Neural progenitor cell (in vitro differentiated cells): ENCODE measurements at regions not wholly inside any gene's neighbourhood (a gene's known extent, or its start where the extent isn't known, plus 50 kb on each side); places are given as distances from the start of the nearest gene placed in this dataset.

Experiments used
- EZH2 ChIP-seq: fragments of 200-600 bp; sonication (generic); IDR thresholded peaks from 2 replicates; pipeline ENCODE4 v1.6.1; 2017; ENCODE audit warnings: antibody characterized with exemption, mild to moderate bottlenecking, moderate library complexity
- EZH2phosphoT487 ChIP-seq: fragments of 200-600 bp; sonication (generic); IDR thresholded peaks from 2 replicates; pipeline ENCODE4 v1.6.1; 2017; ENCODE audit warnings: antibody characterized with exemption
- TF ChIP-seq, protein P1 (sequence below): fragments of 200-600 bp; sonication (generic); IDR thresholded peaks from 2 replicates; pipeline ENCODE4 v1.5.1; 2017; ENCODE audit warnings: antibody characterized with exemption, mild to moderate bottlenecking

DNA sequence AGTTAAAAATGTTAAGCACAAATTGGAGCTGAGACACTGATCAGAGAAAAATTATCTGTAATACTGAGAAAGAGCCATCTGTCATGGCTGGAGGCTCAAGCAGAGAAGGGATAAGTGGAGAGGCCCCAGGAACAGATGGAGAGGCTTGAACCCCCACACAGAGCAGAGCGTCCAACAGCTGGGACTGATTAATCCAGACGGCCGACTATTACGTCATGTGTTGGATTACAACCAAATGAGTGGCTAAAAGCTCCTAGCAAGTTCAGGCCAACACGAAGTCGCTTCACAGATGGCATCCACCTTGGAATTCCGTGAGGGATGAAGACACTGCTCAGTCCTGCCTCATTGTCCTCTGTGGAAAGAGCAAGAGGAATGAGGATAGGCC lies 57.7 kb upstream of the ATXN3L start:
- TF ChIP-seq, protein P1, sequence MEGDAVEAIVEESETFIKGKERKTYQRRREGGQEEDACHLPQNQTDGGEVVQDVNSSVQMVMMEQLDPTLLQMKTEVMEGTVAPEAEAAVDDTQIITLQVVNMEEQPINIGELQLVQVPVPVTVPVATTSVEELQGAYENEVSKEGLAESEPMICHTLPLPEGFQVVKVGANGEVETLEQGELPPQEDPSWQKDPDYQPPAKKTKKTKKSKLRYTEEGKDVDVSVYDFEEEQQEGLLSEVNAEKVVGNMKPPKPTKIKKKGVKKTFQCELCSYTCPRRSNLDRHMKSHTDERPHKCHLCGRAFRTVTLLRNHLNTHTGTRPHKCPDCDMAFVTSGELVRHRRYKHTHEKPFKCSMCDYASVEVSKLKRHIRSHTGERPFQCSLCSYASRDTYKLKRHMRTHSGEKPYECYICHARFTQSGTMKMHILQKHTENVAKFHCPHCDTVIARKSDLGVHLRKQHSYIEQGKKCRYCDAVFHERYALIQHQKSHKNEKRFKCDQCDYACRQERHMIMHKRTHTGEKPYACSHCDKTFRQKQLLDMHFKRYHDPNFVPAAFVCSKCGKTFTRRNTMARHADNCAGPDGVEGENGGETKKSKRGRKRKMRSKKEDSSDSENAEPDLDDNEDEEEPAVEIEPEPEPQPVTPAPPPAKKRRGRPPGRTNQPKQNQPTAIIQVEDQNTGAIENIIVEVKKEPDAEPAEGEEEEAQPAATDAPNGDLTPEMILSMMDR, result no peak
- TF ChIP-seq EZH2, result no peak
- TF ChIP-seq EZH2phosphoT487, result no peak
